NB4 (cell line): ENCODE measurements at regions not wholly inside any gene's neighbourhood (a gene's known extent, or its start where the extent isn't known, plus 50 kb on each side); places are given as distances from the start of the nearest gene placed in this dataset.

Experiments used
- CTCF ChIP-seq: IDR thresholded peaks from one replicate; pipeline ENCODE4 v1.5.1; 2012; ENCODE audit warnings: low read depth, low read length
- MYC ChIP-seq: IDR thresholded peaks from 2 replicates; pipeline ENCODE4 v1.6.1; 2011; ENCODE audit warnings: low read depth, low read length
- POLR2A ChIP-seq: IDR thresholded peaks from 2 replicates; pipeline ENCODE4 v1.6.1; 2011; ENCODE audit warnings: mild to moderate bottlenecking; ENCODE audit not compliant: insufficient read length; ENCODE audit errors: extremely low read depth
- TF ChIP-seq, protein P1 (sequence below): IDR thresholded peaks from 2 replicates; pipeline ENCODE4 v1.6.1; 2011; ENCODE audit warnings: low read depth, low read length

GRCh38 chr2:116586328-116586689 lies 1228.2 kb upstream of the DDX18 start:
- TF ChIP-seq CTCF (no peak), POLR2A (no peak), MYC (no peak)
- TF ChIP-seq, protein P1, sequence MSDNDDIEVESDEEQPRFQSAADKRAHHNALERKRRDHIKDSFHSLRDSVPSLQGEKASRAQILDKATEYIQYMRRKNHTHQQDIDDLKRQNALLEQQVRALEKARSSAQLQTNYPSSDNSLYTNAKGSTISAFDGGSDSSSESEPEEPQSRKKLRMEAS = no peak
